ENCODE measurements at regions not wholly inside any gene's neighbourhood (a gene's known extent, or its start where the extent isn't known, plus 50 kb on each side); places are given as distances from the start of the nearest gene placed in this dataset.

DNA sequence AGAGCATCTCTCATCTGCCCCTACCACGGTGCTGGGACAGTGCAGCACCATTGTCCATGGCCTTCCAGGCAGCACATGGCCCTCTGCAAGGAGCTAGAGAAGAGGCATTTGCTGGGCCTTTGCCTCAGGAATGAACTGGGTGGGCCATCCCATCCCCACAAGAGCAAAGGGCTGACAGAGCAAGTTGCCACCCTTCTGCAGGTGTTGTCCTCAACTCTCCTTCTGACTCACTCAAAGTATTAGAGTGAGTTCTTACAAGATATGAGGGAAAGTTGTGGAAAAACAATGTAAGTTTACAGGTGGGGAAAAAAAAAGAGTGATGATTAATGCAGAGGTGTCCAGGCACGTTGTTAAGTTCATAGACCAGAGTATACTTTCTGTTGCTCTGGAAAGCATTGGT lies 261.2 kb downstream of the SKIDA1 start:
- TF ChIP-seq, protein P1, sequence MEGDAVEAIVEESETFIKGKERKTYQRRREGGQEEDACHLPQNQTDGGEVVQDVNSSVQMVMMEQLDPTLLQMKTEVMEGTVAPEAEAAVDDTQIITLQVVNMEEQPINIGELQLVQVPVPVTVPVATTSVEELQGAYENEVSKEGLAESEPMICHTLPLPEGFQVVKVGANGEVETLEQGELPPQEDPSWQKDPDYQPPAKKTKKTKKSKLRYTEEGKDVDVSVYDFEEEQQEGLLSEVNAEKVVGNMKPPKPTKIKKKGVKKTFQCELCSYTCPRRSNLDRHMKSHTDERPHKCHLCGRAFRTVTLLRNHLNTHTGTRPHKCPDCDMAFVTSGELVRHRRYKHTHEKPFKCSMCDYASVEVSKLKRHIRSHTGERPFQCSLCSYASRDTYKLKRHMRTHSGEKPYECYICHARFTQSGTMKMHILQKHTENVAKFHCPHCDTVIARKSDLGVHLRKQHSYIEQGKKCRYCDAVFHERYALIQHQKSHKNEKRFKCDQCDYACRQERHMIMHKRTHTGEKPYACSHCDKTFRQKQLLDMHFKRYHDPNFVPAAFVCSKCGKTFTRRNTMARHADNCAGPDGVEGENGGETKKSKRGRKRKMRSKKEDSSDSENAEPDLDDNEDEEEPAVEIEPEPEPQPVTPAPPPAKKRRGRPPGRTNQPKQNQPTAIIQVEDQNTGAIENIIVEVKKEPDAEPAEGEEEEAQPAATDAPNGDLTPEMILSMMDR (IDR thresholded peaks at IDR 0.05): no peak
- no peak for TF ChIP-seq POLR2A (IDR thresholded peaks at IDR 0.05)
- no peak for TF ChIP-seq POLR2AphosphoS5 (IDR thresholded peaks at IDR 0.05)
